ENCODE measurements at regions not wholly inside any gene's neighbourhood (a gene's known extent, or its start where the extent isn't known, plus 50 kb on each side); places are given as distances from the start of the nearest gene placed in this dataset.

DNA sequence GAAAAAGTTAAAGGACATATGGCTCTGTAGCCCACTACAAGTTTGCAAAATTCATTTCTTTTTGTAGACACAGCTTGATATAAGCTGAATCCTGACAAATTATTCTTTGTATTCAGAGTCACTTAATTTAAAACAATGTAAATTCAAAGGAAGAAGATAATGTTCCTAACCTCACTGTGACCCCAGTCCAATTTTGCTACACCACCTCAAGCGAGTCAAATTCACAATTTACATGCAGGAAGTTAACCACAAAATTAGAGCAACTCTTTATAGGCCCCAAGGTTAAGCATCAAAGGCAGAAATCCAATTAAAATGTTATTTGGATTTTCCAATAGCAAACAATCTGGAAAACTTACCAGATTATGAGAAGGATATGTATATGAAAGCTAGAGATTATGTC is 119.5 kb upstream of the CNTN6 start:
- Histone ChIP-seq H3K4me1 (ENCODE audit: insufficient read depth, low read length) (no peaks in the 10 kb centered on the region), H3F3A (ENCODE audit: low read length, unreplicated experiment) (no peaks in the 10 kb centered on the region), H2AFZ (ENCODE audit: low read length) (no peak overlapping the region), H3K4me2 (ENCODE audit: low read length) (no peak overlapping the region), H3K79me2 (ENCODE audit: low read length) (no peaks in the 10 kb centered on the region), H3K27me3 (ENCODE audit: low read length) (no peaks in the 10 kb centered on the region), H4K20me1 (ENCODE audit: low read length) (no peaks in the 10 kb centered on the region), H3K9ac (ENCODE audit: low read length) (no peak overlapping the region), H3K9me2 (replicated peaks; ENCODE audit: low read length) (no peaks in the 10 kb centered on the region), H3K4me3 (ENCODE audit: low read length) (no peak overlapping the region), H3K27ac (ENCODE audit: low read length) (no peak overlapping the region), H3K36me3 (ENCODE audit: low read depth, low read length) (no peaks in the 10 kb centered on the region), H3K9me3 (ENCODE audit: low read length) (peaks cover 49% of the 10 kb centered on the region)
- ATAC-seq = no peak
- no peak for TF ChIP-seq EZH2phosphoT487 (IDR thresholded peaks at IDR 0.05; ENCODE audit: borderline replicate concordance, low read length)
- CTCF ChIA-PET = no interaction called here
- BruUV-seq (replicated peaks) = no TSS peak
- DNase-seq = no peak
- POLR2A ChIA-PET (ENCODE audit: unreplicated experiment) = no interaction called here
- intact Hi-C loops (cut with micrococcal nuclease) = no loop called here

GRCh38 chr3:976006-976405 is 116.8 kb upstream of the CNTN6 start:
- Histone ChIP-seq H3K4me1 (ENCODE audit: insufficient read depth, low read length) (no peaks in the 10 kb centered on the region), H3K4me2 (ENCODE audit: low read length) (no peak overlapping the region), H3K36me3 (ENCODE audit: low read depth, low read length) (no peaks in the 10 kb centered on the region), H3K79me2 (ENCODE audit: low read length) (no peaks in the 10 kb centered on the region), H2AFZ (ENCODE audit: low read length) (no peak overlapping the region), H3K9me2 (replicated peaks; ENCODE audit: low read length) (no peaks in the 10 kb centered on the region), H3K9me3 (ENCODE audit: low read length) (peaks cover 62% of the 10 kb centered on the region), H3K9ac (ENCODE audit: low read length) (no peak overlapping the region), H3K4me3 (ENCODE audit: low read length) (no peak overlapping the region), H3K27ac (ENCODE audit: low read length) (no peak overlapping the region), H3K27me3 (ENCODE audit: low read length) (no peaks in the 10 kb centered on the region), H3F3A (ENCODE audit: low read length, unreplicated experiment) (no peaks in the 10 kb centered on the region), H4K20me1 (ENCODE audit: low read length) (no peaks in the 10 kb centered on the region)
- ChIA-PET CTCF (no interaction called here), POLR2A (ENCODE audit: unreplicated experiment) (no interaction called here)
- peak; percentile 5 for DNase-seq
- TF ChIP-seq EZH2 (IDR thresholded peaks at IDR 0.05; ENCODE audit: low read length, unreplicated experiment) = no peak
- BruUV-seq (replicated peaks) = no TSS peak
- ATAC-seq = no peak
- intact Hi-C loops (cut with micrococcal nuclease) = no loop called here

GRCh38 chr3:981156-981555 is 111.7 kb upstream of the CNTN6 start:
- ATAC-seq (no peak), DNase-seq (no peak)
- Histone ChIP-seq H2AFZ (ENCODE audit: low read length) (no peak overlapping the region), H3F3A (ENCODE audit: low read length, unreplicated experiment) (no peaks in the 10 kb centered on the region), H3K4me3 (ENCODE audit: low read length) (no peak overlapping the region), H3K9ac (ENCODE audit: low read length) (no peak overlapping the region), H3K36me3 (ENCODE audit: low read depth, low read length) (no peaks in the 10 kb centered on the region), H3K4me2 (ENCODE audit: low read length) (no peak overlapping the region), H3K4me1 (ENCODE audit: insufficient read depth, low read length) (no peaks in the 10 kb centered on the region), H4K20me1 (ENCODE audit: low read length) (no peaks in the 10 kb centered on the region), H3K27me3 (ENCODE audit: low read length) (no peaks in the 10 kb centered on the region), H3K27ac (ENCODE audit: low read length) (no peak overlapping the region), H3K79me2 (ENCODE audit: low read length) (no peaks in the 10 kb centered on the region), H3K9me2 (replicated peaks; ENCODE audit: low read length) (no peaks in the 10 kb centered on the region), H3K9me3 (ENCODE audit: low read length) (peaks cover 36% of the 10 kb centered on the region)
- intact Hi-C loops (cut with micrococcal nuclease) = no loop called here
- TF ChIP-seq EZH2 (IDR thresholded peaks at IDR 0.05; ENCODE audit: low read length, unreplicated experiment) (no peak), EZH2phosphoT487 (IDR thresholded peaks at IDR 0.05; ENCODE audit: borderline replicate concordance, low read length) (no peak), CTCF (conservative IDR thresholded peaks at IDR 0.05; ENCODE audit: low read depth, low read length) (no peak)
- ChIA-PET POLR2A (ENCODE audit: unreplicated experiment) (no interaction called here), CTCF (no interaction called here)
- BruUV-seq (replicated peaks) = no TSS peak

DNA sequence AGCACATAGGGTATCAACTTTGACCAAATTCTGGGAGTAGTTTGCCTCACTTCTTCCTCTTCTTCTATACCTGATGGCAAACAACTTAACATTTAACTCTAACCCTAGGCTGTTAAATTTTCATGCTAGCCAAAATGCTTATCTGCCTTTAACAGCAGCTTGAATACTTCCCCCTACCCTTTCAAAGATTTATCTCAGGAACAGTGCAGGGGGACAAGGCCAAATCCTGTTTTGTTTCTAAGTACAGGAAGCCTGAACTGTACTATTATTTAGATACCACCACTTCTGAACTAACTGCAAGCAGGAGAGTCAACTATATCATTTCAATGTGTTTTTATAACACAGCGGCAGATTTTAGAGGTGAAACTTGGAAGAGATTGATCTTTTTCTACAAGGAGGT is 104.0 kb upstream of the CNTN6 start:
- H2AFZ ChIP-seq (ENCODE audit: low read length) = no peak overlapping the region
- no peak overlapping the region for H3K27ac ChIP-seq (ENCODE audit: low read length)
- no peaks in the 10 kb centered on the region for H3F3A ChIP-seq (ENCODE audit: low read length, unreplicated experiment)
- no peak overlapping the region for H3K4me3 ChIP-seq (ENCODE audit: low read length)
- H3K4me1 ChIP-seq (ENCODE audit: insufficient read depth, low read length) = no peaks in the 10 kb centered on the region
- TF ChIP-seq EZH2phosphoT487 (IDR thresholded peaks at IDR 0.05; ENCODE audit: borderline replicate concordance, low read length) (no peak), CTCF (conservative IDR thresholded peaks at IDR 0.05; ENCODE audit: low read depth, low read length) (no peak), EZH2 (IDR thresholded peaks at IDR 0.05; ENCODE audit: low read length, unreplicated experiment) (no peak)
- DNase-seq (no peak), ATAC-seq (no peak)
- H3K9me3 ChIP-seq (ENCODE audit: low read length) = peaks cover 17% of the 10 kb centered on the region; the same call in 1 of the 2 replicates
- no peaks in the 10 kb centered on the region for H3K27me3 ChIP-seq (ENCODE audit: low read length)
- ChIA-PET POLR2A (ENCODE audit: unreplicated experiment) (no interaction called here), CTCF (no interaction called here)
- no peaks in the 10 kb centered on the region for H3K9me2 ChIP-seq (replicated peaks; ENCODE audit: low read length)
- H3K79me2 ChIP-seq (ENCODE audit: low read length) = no peaks in the 10 kb centered on the region
- no peak overlapping the region for H3K9ac ChIP-seq (ENCODE audit: low read length)
- H3K4me2 ChIP-seq (ENCODE audit: low read length) = no peak overlapping the region
- H3K36me3 ChIP-seq (ENCODE audit: low read depth, low read length) = no peaks in the 10 kb centered on the region; the same call in 1 of the 2 replicates
- BruUV-seq (replicated peaks) = no TSS peak
- intact Hi-C loops (cut with micrococcal nuclease) = no loop called here
- no peaks in the 10 kb centered on the region for H4K20me1 ChIP-seq (ENCODE audit: low read length)
